ENCODE measurements at regions not wholly inside any gene's neighbourhood (a gene's known extent, or its start where the extent isn't known, plus 50 kb on each side); places are given as distances from the start of the nearest gene placed in this dataset.

DNA sequence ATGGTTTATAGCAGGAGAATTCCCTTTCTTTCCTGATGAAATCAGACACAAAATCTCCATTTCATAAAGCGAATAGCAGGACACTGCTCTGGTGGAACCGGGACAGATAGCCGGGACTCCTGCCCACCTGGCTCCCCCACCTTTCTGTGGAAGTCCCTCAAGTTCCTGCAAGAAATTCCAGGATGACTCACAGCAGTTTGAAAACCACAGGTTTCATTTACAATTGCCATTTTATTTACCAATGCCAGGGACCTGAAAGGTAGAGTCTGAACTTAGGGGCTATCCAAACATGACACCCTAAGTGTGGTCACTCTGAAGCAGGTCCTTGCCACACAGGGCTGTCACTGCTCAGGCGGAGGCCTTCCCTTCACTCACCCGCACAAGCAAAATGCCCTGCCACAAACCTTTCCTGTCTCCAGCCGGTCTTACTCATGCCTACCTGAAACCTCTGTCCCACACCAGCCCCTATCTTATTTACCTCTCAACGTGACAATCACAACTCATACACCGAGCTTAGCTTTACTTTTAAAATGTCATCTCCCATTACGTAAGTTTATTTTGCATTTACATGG lies 63.3 kb upstream of the TAF1L start:
- DNase-seq (ENCODE audit: low spot score), result no peak

DNA sequence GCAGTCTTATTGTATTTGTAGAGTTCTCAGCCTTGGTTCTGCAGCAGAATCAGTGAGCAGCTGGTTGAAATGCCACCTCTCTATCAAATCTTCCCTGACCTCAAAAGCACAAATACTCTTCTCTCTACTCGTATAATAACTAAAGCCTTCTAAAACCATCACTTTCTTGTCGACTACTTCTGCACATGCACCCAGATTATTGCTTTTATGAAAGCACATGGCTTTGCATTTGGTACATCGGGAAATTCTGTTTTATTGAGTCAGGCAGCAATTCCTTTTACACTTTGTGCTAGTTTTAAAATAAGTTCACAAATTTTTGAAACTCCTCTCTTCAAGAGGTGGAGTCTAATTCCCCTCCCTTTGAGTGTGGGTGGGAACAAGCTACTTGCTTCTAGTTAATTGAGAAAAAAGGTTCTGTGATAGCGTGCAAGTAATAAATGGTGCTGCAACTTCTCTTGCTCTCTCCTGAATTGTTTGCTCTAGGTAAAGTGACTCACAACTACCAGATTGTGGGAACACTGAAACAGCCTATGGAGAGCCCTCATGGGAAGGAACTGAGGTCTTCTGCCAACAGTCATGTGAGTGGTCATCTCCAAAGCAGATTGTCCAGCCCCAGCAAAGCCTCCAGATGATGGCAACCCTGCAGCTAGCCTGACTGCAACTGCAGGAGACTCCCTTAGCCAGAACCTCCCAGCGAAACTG lies 66.0 kb upstream of the TAF1L start:
- no peak for DNase-seq (ENCODE audit: low spot score)

DNA sequence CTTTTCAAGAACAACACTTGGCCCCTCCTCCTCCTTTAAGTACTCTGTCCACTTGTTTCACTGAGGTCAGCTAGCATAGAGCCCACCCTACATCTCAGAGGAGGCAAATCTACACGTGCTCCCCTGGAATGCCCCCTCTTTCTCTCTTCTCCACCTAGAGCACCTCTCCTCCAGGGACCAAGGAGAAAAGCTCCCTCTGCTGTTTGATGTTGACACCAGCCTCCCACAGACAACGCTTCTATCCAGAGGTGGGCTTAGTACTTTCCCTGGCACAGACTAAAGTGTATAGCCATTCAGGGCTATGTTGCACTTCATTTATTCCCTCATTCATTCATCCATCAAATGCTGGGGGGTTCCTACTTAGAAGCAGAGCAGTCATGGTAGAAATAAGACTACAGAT lies 68.2 kb upstream of the TAF1L start:
- DNase-seq (ENCODE audit: low spot score), result no peak

DNA sequence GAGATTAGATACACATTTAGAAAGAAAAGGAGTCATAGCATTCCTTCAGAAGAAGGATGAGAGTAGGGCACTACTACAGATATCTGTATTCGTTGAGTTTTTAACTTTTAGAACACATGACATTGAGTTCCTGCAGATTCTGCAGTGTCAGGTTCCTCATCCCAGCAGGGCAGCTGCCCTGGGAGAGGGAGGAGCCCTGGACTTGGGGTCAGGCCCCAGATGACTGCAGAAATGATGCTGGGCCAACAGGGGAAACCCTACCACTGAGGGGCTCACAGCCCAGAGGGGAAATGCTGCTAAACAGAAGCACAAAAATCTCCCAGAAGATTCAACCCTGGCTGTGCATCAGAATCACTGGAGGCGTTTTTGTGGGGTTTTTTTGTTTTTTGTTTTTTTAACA lies 68.9 kb upstream of the TAF1L start:
- DNase-seq (ENCODE audit: low spot score), result no peak

DNA sequence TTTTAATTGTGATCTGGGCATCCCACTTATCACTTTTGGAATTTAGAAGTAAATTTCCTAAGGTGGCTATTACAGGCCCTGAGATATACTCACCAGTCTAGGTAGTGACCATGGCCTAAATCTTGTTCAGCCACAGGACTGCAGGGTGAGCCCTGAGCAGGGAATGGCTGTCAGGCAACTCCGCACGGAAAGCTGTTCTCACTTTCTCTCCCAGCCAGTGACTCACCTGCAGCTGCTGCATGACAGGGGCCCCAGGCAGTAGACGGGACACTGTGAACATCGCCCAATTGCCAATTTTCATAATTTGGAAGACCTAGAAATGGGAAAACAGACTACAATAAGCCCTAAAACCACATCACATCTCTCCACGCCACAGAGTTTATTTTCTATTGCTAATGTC lies 69.6 kb upstream of the TAF1L start:
- no peak for DNase-seq (ENCODE audit: low spot score)

DNA sequence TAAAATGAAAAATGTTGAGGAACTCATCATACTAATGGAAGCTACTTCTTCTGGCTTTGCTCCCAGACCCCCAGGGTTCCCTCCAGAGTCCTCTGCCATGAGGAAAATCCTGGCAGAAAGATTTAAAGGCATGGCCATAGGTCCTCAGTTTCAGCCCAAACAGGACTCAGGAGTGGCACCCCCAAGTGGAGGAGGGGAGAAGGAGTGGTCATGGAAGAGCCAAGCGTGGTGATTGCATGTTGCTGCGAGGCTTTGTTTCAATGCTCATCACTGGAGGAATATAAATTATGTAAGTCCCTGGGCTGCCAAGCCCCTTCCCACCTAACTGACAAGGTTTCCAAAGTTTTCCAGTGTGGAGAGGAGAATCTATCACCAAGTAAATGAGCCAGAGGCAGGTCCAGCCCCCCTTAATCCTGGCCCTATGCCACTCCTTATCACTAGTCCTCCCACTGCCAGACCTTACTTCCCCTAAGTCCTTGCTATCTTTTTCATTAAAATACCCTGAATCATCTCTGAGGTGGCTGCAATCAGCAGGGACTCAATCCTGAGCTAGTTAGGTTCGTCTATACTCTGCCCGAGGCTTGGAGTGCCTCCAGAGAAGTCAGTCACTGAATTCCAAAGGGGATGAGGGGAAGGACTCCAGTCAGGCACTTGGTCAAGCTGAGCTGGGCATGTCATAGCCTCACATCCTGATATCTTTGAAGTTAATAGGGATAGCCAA lies 70.7 kb upstream of the TAF1L start:
- DNase-seq (ENCODE audit: low spot score), result no peak

DNA sequence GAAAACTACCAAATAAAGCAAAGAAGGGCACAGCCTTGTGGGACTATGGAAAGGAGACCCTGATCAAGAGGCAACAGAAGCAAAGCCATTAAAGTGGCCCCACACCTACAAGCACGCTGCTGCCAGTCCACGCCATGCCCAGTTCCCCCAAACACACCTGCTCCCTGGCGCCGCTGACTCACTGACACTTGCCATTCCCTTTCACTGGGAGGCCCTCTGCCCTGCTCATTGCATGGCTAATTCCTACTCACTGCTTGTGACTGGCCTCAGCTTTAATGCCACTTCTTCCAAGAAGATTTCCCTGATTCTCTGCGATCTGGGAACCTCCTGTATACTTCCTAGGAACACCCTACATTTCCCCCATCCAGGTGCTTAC lies 71.2 kb upstream of the TAF1L start:
- DNase-seq (ENCODE audit: low spot score), result no peak

DNA sequence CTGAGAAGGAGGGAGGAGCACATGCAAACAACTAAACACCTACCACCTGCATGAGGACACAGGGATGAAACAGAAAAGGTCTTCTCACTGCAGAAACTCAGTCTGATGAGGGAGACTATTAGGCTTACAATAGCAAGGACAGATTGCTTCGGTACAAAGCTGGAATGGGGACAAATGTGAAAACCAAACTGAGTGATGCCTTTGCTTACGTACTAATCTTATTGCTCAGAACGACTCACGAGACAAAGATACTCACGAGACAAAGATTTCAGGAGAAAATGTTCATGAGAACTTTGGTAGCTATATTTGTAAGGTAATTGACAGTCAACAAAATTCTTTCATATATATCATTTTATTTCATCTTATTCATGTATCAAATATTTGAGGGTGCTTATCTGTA lies 71.9 kb upstream of the TAF1L start:
- no peak for DNase-seq (ENCODE audit: low spot score)

DNA sequence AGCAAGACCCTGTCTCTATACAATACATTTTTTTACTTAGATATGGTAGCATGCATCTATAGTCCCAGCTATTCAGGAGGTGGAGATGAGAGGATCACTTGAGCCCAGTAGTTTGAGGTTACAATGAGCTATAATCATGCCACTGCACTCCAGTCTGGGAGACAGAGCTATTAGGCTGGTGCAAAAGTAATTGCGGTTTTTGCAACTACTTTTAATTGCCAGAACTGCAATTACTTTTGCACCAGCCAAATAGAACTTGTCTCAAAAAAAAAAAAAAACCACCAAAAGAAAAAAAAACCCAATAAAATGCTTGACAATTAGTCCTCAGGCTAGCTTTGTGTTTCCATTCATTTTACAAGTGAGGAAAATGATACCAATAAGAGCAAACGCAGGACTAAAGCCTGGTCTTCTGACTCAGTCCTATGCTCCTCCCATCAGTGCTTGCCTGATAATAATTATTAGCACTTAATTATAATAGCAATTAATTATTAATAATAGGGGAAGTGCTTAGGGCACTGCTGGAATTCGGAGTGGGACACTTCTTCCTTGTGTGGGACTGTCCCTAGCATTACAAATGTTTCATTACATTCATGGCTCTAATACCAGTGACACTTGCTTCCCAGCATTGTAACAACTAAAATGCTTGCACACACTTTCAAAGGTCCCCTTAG lies 73.1 kb upstream of the TAF1L start:
- no peak for DNase-seq (ENCODE audit: low spot score)

DNA sequence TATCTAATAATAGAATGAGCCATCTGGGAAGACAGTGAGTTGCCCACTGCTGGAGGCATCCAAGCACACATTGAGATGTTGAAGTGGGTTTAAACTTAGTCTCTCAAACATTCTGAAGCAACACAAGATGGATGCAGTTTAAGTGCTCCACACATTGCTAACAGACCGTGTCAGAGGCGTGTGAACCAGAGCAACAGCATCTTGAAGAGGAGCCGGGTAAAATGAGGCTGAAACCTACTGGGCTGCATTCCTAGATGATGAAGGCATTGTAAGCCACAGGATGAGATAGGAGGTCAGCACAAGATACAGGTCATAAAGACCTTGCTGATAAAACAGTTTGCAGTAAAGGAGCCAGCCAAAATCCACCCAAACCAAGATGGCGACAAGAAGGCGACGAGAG lies 73.5 kb upstream of the TMEM215 start:
- DNase-seq (ENCODE audit: low spot score), result no peak

DNA sequence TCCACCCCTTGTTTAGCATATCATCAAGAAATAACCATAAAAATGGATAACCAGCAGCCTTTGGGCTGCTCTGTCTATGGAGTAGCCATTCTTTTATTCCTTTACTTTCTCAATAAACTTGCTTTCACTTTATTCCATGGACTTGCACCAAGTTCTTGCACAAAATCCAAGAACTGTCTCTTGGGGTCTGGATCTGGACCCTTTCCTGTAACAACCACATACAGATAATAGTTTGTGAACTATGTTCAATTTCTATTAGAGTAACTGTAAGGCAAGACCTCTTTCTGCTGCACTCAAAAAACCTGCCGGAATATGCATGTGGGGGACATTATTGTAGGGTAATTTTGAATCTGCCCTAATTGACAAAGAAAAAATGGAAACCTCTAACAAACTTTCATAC lies 66.9 kb upstream of the TMEM215 start:
- no peak for DNase-seq (ENCODE audit: low spot score)

DNA sequence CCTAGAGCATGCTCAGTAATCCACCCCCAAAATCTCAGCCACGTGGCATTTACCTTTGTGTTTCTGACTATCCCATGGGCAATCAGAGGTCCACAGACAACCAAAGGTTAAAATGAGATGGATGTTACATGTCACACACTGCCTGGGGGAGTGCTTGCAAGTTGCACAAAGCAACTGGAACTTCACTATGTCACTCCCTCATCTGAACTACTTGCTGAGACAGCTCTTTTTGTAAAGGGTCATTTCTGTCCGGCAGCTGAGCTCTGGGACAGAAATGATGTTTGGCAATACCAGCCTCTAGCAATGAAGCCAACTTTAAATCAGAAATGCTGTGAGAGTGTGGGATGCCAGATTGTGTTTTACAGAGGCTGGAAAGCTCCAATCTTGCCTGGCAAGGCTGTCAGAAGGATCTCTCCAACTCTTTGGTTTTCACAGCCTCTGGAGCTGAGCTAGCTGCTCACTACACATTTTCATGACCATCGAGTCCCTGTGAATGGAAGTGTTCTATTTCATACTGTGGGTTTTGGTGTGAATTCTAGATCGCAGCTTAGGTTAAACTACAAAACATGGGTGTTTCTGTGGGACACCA lies 66.3 kb upstream of the TMEM215 start:
- no peak for DNase-seq (ENCODE audit: low spot score)

DNA sequence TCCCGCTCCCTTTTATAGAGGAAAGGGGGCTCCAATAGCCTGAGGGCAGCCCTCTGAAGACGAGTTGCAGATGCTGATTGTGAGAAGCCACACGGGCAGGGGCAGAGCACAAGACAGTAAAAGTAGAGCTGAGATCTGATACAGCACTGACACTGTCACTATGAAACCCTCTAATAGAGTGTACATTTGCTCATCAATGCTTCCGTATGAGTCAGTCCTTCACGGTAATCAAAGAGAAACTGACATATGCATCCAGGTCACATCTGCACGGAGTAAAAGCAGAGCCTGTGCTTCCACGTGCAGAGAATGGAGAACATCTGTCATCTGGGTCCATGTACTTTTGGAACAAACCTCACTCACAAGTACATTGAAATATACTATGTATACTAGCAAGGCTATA lies 60.6 kb upstream of the TMEM215 start:
- no peak for DNase-seq (ENCODE audit: low spot score)

DNA sequence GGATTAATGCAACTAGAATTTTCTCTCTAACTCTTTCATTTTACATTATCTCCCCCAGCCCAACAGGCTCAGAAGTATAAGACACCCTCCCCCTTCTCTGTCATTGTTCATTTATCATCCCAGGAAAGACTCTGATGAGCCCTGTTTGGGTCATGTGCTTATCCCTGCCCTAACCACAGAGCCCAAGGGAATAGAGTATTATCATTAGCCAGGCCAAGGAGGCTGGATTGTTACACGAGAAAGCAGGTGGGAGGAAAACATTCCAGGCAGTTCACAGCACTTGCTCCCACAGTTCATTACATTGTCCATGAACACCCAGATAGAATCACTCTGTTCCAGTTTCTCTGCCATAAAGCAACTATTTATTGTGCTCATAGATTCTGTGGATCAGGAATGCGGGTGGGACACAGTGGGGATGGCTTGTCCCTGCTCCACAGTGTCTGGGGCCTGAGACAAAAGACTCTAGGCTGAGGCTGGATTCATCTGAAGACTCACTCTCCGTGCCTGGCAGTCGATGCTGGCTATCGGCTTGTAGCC lies 59.5 kb upstream of the TMEM215 start:
- DNase-seq (ENCODE audit: low spot score), result peak; percentile 88

DNA sequence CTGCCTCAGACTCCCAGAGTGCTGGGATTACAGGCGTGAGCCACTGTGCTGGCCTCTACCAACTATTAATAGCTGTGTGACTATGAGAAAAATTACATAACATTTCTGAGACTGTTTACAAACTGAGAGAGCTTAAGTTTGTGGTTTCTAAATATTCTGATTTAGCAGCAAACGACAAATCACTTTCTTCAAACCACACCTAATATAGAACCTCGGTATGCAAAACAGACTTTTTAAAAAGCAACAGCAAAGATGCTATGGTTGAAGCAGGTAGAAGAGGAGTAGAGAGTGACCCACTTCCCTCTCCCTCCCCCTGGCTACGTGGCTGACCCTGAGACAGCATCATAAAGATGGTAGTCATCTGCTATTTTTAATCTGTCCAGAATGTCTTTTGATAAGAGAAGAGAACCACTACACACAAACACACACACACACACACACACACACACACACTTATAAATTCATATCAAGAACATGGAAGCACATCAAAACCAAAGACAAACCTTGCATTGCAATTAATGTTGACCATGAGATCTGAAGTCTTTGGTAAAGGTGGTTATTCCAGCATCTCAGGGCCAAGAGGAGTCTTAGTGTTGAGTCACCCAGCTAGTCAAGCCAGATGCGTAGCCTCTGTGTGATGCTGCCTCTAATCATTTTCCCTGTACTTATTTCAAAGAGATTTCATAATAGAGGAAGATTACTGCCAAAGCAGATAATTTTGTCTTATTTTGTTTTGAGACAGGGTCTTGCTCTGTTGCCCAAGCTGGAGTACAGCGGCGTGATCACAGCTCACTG lies 58.1 kb upstream of the TMEM215 start:
- DNase-seq (ENCODE audit: low spot score), result no peak

DNA sequence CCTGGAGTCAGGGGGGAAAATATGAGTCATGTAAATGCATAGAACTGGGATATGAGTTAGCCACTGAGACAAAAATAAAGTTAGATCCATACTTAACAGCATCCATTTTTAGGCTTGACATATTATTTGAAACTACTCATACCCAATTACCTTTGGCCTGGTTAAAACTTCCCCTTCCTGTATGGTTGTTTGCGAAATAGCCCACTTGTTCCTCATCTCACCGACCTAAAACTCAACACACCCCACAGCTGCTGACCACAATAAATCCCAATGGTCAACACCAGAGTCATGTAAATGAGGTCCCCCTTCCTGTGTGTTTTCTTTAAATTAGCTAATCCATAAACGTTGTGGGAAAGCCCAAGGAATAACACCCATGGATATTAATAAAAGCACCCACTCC lies 55.2 kb upstream of the TMEM215 start:
- DNase-seq (ENCODE audit: low spot score), result no peak

Measured in COLO829 (cell line).